GM19324 (cell line): ENCODE measurements at regions not wholly inside any gene's neighbourhood (a gene's known extent, or its start where the extent isn't known, plus 50 kb on each side); places are given as distances from the start of the nearest gene placed in this dataset.

ENCODE experiments used
- ATAC-seq: cut with Tn5 transposase; IDR thresholded peaks from one replicate; pipeline ENCODE4 v1.9.1; 2021; ENCODE audit warnings: mild to moderate bottlenecking, moderate library complexity; ENCODE audit not compliant: unreplicated experiment, low FRiP score

DNA sequence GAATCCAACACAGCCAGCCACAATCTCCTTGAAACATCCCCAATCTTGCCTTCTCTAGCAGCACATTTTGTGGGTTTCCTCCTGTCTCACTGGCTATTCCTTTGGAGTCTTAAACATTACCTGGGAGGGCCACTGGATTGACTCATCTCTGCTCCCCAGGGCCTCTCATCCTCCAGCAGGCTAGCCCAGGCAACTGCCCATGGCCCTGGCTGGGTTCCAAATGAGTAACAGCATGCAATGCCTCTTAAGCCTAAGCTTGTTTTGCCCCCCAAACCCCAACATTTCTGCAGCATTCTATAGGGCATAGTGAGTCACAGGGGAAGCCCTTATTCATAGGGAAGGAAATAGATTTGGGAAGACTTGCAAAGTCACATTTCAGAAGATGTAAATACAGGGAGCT is 204.9 kb downstream of the FOXA2 start:
- ATAC-seq, result no peak

DNA sequence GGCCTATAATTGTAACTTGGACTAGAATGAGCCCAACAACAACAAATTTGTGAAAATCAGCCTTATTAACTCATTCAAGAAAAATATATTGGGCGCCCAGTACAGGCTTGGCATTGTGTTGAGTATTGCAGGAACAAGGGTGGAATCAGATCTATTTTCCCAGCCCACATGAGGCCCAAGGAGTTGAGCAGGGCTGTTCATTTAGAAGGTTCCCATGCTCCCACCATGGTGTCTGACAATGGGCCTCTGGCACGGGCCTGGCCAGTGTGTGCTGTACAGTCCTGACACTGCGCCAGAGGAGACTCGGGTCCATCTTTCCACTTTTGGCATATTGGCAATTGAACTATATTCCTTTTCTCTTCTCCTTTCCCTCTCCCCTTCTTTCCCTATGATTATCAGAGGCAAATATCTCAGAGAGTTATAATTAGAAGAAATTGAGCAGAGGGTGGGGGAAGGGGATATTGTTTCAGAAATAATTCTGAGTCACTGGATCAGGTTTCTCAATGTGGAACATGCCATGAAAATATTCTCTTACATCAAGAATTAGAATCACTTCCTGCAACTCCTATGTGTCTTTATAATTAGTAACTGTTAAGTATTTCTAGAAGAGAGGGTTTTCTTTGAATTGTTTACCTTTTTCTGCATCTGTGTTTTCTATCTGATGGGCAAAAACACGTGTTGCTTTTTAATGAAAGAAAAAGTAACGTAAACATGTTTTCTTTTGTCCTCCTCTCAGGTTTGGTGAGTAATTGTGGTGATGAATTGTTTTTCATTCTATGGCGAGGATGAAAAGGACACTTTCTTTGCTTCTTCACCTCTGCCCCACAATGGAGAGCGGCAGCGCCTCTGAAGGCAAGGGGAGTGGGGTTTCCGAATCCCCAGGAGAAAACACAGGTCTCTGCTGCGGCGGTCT is 209.4 kb downstream of the FOXA2 start:
- ATAC-seq, result no peak

DNA sequence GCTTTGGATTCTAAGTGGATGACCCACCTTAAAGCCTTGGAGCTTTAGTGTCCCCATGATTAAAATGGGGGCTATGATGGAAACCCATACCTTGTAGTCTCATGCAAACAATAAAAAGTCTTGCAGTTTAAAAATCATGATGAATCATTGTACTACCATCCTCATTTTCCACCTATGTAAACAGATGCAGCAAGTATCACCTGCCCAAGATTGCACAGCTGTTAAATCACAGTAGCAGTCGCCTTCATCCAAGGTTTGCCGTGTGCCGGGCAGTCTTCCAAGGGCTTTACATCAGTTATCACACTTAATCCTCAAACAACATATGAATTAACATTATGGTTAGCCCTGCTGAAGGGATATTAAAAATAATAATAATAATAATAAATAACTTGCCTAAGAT is 210.3 kb downstream of the FOXA2 start:
- ATAC-seq, result no peak

DNA sequence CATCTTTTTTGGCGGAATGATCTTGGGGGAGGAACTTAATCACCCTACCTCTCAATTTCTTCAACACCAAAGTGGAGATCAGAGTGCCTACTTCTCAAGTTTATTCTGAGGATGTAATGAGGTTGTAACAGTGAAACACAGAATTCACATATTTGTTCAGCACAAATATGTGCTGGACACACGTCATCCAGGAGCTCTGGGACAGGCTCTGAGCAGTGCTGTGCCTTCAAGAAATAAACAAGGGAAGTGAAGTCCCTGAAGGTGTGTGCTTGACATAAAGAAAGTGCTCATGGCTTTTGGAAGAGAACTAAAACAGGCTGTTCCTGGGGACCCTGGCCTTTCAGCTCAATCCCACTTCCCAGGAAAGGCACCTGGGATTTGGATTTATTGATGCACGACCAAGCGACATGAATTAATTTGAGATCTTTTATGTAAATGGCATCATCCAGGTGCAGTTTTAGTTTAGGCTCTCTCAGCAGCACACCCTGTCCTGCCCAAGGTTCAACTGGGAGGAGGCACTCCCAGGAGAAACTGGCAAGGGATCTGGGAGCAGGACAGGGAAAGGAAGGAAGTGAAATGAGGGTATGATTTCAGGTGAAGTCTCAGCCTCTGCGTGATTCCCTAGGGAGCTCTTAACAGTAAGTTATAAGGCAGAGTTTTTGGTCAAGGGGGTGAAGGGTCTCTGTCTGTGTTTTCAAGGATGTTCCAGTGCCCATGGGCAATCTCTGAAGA is 211.0 kb downstream of the FOXA2 start:
- ATAC-seq, result no peak

DNA sequence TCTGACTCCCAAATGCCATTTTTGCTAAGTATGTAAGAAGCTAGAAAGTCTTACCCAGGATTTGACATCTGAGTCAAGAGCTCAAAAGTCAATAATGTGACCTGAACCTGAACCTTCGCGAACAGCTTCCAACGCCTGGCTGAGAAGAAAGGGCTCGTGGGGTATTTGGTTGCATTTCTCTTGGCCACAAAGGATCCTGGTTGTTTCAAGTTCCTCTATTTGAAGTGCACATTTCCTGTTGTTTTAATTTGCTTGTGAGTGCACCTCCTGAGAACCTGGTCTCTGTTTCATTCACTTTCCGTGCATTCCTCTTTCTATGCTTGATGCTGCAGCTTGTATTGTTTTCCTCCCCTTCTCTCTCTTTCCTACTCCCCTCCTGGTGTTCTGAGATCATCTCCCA is 212.5 kb downstream of the FOXA2 start:
- peak; percentile 74 for ATAC-seq

DNA sequence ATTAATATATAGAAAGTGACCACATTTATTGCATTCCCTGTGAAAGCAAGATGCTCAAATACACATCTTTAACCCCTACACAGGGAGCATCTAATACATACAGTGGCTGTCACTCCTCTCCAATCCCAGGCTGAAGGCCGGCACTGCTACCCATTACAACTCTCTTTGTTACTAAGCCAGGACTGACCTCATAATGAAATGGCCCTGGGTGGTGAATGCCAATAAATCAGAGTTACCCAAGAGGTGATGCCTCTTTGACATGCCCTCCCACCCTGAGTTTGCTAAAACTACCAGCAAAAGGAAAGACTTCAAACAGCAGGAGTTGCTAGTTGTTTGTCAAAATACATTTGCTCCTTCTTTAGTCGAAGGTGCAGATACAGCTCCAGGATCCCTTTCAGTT is 214.2 kb downstream of the FOXA2 start:
- ATAC-seq, result no peak

DNA sequence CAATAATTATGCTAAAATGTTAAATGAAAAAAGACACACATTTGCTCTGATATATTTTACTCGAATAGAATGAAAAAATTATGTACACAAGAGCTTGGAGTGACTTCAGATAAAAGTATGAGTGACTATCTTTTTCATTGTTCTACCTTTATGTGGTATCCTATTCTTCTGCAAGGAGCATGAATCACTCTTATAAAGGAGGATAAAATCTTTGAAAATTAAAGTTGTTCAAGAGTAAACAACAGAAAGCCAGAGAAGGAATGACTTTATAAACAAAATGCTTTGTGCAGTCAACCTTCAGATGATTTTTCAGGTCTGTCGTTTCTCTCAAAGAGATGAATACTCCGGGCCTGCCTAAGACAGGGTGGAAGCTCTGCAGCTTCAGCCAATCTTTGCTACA is 215.3 kb downstream of the FOXA2 start:
- no peak for ATAC-seq

DNA sequence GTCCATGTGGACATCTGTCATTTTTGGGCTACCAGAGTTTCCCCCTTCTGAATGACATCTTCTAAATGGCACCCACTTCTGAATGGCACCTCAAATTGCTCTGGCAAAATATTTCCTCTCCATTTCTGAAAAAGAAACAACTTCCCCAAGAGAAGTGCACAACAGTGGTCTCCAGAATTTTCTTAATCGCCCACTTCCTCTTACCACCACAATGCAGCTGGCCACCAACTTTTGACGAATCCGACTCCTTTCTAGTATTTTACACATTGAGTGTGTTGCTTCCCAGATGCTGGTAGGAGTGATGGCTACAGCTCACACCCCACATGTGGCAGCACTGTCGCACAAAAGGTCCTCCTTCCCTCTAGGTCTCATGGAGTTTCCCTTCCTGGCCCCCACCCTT is 216.1 kb downstream of the FOXA2 start:
- ATAC-seq, result no peak

DNA sequence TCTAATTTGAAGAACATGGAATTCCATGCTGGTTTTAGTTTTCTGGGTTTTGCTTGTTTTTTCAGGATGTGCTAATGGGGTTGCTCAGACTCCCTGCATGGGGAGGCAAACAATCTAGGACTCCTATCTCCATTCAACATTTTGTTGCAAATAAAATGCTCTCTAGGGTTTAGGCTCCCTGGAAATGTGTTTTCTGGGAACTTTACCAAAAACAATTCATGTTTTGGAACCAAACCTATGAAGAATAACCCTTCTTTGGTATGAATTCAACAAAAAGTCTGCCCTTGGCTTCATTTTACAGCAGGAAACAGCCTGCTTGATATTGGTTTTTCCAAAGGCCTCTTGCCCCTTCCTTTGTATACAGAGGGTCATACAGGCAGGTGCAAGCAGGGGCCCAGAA is 217.7 kb downstream of the FOXA2 start:
- ATAC-seq, result no peak

DNA sequence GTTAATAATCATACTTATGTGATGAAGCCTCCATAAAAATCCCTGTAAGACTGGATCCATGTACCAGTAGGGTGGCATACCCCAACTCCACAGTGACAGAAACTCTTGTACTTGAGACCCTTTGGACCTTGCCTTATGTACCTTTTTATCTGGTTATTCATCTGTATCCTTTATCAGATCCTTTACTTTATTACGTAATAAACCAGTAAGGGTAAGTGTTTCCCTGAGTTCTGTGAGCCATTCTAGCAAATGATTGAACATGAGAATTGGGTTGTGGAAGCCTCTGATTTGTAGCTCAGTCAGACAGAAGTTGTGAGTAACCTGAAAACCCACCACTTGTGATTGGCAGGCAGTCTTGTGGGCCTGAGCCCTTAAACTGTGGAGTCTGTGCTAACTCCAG is 229.7 kb downstream of the FOXA2 start:
- ATAC-seq, result no peak

DNA sequence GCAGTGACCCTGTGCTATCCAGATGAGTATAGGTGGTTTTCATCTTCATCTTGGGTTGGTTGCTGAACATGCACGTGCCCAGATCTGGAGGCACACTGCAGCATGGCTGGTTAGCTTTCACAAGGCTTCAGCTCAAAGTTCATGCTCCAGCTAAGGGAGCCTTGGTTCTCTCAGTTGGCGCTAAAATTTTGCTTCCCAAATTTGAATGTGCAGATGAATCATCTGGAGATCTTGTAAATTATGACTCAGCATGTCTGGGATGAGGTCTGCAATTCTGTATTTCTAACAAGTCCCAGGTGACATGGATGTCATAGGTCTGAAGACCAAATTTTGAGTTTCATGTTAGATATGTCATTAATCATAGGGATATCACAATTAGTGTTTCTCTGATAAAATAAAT is 230.8 kb downstream of the FOXA2 start:
- no peak for ATAC-seq

DNA sequence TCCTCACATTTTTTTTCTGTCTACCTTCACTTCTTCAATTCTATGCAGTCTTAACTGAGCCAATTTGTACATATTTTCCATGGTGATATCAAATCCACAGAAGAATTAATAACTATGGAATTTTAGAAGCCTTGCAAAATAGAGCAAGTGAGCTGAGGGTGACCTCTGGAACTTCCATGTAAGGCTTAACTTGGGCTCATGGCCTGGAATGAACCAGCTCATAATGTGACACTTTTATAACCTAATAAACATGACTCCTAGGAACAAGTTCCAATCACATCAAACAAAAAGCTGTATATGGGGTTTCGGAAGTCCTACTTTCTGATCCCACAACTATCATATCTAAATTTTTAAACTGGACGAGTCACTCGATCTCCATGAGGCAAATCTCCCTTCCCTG is 232.4 kb downstream of the FOXA2 start:
- no peak for ATAC-seq

DNA sequence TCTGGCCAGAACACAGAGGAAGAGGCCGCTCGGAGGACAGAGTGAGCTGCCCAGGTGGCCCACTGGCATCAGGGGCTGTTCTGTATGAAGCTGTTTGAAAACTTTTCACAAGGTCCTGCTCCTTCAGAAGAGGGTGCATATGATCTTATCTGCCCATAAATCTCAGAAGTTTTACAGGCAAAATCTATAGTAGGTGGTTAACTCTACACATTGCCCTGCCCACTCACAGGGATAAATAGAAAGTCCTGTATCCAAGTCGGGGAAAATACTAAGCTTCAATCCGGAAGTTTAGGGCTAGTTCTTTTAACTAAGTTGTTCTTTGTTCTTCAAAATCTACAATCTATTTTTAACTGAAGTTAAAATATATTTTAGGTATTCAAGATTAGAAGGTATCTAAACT is 233.7 kb downstream of the FOXA2 start:
- no peak for ATAC-seq

DNA sequence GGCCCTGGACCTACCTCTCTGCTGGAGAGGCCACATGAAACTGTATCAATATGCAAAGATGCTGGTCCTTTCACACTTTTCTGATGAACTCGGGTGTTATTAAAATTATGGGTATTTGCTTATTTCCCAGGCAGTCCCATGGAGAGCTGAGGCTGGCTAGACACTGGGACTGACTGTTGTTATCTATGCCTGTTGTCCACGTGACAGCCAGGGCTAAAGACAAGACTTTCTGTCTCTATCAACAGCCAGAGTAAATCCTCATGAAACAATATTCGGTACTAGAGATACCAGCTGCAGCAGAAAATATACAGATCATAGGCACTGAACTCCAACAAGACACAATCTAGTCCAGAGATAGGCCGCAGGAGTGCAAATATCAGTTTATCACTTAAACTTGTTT is 236.4 kb downstream of the FOXA2 start:
- ATAC-seq, result no peak

DNA sequence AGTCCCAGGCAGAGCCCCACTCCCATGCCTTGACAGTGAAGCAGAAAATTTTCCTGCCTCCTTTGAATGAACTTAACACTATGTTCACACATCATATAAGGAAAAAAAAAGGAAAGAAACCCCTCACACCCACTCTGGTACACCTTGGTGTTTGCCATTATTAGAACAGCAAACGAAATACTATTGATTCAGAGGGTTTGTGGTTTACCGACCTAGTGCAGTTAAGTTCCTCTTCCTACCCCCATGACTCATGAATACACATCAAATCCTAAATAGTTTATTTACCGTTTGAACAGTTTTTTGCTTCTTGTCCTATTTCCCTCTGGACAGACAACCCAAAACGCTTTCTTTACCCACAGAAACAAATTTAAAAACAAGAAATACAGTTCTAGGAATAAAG is 237.7 kb downstream of the FOXA2 start:
- no peak for ATAC-seq

DNA sequence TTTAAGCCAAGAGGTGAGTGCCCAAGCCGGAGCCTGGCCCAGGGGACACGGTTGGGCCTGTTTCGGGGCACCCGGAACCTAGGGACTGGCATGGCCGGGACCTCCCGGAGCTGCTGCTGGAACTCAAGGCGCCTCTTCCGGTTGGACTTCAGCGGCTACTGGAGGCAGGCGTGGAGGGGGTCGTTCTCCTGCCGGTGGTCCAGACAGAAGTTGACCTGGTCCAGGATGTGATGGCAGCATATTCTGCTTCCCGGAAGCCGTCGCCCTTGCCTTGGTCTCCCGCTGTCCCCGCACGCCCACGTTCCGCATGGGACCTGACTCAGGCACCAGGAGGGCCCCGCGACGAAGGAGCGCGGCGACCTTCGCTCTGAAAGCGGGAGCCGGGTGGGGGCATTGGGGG is 240.8 kb downstream of the FOXA2 start:
- no peak for ATAC-seq

DNA sequence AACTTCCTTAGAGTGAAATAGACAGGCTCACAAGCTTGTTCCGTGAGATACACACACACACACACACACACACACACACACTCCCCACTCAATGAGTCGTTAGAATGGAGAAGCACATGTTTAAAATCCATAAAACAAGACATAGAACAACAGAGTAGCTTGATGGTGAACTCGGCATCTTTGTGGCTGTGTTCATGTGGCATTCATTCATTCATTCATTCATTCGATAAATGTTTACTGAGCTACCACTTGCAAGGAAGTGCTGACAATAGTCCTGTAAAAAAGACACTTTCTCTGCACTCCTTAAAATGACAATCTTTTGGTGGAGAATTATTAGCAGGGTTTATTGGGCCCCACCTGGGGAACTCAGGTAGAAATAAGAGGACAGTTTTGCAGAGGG is 242.0 kb downstream of the FOXA2 start:
- no peak for ATAC-seq

DNA sequence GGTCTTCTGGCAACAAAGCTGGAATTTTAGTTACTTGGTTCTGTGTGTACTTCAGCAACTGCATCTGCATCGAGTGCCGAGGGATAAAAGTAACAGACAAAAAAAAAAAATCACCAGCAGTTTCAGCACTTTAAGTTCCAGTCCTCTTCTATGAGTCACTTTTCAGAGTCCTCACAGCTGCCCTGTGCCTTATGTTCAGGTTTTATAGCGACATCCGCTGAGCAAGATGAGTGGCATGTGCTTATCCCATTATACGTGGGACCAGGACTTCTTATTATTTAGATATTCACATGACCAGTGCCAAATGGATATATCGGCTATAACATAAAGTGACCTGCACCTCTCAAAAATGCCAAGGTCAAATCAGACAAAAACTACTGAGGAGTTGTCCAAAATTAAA is 242.9 kb downstream of the FOXA2 start:
- ATAC-seq, result no peak

DNA sequence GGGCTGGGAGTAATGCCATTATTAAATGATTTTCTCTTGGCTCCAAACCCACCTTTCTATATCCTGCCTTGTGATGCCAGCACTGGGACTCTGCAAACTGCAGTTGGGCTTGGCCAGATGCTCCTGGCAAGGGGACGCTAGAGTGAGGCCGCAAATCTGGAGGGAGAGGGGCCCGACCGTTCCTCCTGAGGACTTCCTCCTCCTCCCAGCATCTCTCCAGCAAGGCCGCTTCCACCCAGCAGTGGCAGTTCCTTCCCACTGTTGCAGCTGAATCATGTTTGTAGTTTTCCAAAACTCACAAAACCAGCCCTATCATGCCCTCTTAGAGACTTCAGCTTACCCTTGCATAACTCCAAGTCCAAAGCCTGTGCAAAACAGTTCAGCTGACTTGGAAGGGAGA is 244.4 kb downstream of the FOXA2 start:
- no peak for ATAC-seq

DNA sequence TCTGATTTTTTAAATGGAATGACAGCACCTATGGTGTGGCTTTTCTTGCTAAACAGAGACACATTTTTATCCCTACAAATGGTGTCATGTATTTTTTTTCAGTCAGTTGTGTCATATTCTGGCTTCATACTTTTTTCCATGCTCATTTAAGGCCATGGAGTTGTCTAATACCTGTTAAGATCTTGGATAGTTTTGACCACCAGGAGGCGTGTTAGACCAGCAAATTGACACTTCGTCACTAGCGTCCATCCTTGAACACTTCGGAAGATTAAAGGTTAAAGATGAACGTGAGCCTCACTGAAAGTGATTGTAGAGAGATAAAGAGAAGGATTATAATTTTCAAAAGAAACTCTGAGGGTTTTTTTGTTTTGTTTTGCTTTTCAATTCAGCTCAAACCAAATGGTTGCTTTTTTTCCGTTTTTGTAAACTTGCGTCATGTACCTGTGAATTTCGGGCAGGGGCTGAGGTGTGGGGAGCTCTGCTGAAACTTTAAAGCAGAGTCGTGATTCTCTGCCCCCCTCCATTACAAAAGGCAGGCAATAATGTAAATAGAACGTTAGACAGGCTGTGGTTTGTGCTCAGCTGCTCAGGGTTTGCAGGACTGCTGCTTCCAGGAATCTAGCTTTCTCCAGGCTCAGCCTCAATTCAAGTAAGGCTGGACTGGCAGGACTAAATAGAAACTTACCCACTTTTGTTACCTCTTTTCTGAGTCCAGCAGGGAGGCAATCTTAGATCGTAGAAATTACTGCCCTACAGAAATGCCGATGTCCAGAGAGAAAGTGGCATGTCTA is 245.1 kb downstream of the FOXA2 start:
- no peak for ATAC-seq

DNA sequence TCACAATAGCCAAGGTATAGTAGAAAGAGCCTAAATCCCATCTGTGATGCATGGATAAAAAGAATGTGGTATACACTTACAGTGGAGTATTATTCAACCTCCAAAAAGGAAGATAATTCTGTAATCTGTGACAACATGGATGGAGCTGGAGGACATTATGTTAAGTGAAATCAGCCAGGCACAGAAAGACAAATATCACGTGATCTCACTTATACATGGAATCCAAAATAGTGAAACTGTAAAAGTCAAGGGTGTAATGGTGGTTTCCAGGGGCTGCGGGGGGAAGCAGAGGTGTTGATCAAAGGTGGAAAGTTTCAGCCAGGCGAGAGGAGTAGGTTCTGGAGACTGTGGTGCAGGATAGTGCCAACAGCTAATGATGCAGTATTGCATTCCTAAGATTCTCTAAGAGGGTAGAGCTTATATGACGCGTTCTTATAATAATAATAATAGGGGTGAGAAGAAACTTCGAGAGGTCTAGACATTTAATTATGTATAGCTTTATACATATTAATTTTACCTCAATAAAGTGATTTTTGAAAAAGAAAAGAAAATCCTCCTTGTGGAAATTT is 246.1 kb downstream of the FOXA2 start:
- no peak for ATAC-seq
